PC-9 (cell line): ENCODE measurements at regions not wholly inside any gene's neighbourhood (a gene's known extent, or its start where the extent isn't known, plus 50 kb on each side); places are given as distances from the start of the nearest gene placed in this dataset.

Experiments used
- BruUV-seq: library from RNA; stranded (reverse); fragments of 400-500 nt; replicated peaks from 2 replicates; lab custom pipeline; 2021; lab: Mats Ljungman, UMichigan
- CTCF ChIA-PET: fragments of 300-600 bp; sonication (Branson Sonifier 250); formaldehyde crosslinking; loops from one replicate; lab custom pipeline; 2022; ENCODE audit warnings: antibody characterized with exemption; lab: Charles Lee
- POLR2A ChIA-PET: fragments of 300-600 bp; sonication (Branson Sonifier 250); formaldehyde crosslinking; loops from one replicate; lab custom pipeline; 2022; ENCODE audit warnings: antibody characterized with exemption; ENCODE audit not compliant: unreplicated experiment; lab: Charles Lee
- DNase-seq, 2 experiments: peaks; one replicate each; pipeline versions ENCODE4 v3.0.0 to v3.0.0-alpha.2; 2015 to 2022; ENCODE audit warnings: mixed read lengths in 1 of 2
- H2AFZ ChIP-seq: fragments of 200-600 bp; sonication (generic); 2 replicates; pipeline ENCODE4 v1.8.1; 2017; ENCODE audit warnings: antibody characterized with exemption
- H3F3A ChIP-seq: fragments of 200-600 bp; sonication (generic); 2 replicates; pipeline ENCODE4 v1.8.1; 2017; ENCODE audit warnings: antibody characterized with exemption, mild to moderate bottlenecking, low read depth; ENCODE audit not compliant: insufficient read depth
- H3K27ac ChIP-seq: fragments of 200-600 bp; sonication (generic); 2 replicates; pipeline ENCODE4 v1.6.1; 2016; ENCODE audit warnings: mixed run types
- H3K27me3 ChIP-seq: fragments of 200-600 bp; sonication (generic); 2 replicates; pipeline ENCODE4 v1.6.1; 2016; ENCODE audit warnings: low read depth, mixed run types; ENCODE audit not compliant: insufficient read depth
- H3K36me3 ChIP-seq: fragments of 200-600 bp; sonication (generic); 2 replicates; pipeline ENCODE4 v1.6.1; 2016; ENCODE audit warnings: low read depth, mixed run types
- H3K4me1 ChIP-seq: fragments of 200-600 bp; sonication (generic); replicated peaks from 2 replicates; pipeline ENCODE4 v1.6.1; 2016; ENCODE audit warnings: mixed run types; ENCODE audit not compliant: insufficient read depth
- H3K4me2 ChIP-seq: fragments of 200-600 bp; sonication (generic); 2 replicates; pipeline ENCODE4 v1.6.1; 2017; ENCODE audit warnings: mixed run types
- H3K4me3 ChIP-seq: fragments of 200-600 bp; sonication (generic); 2 replicates; pipeline ENCODE4 v1.6.1; 2016; ENCODE audit warnings: mixed run types
- H3K79me2 ChIP-seq: fragments of 200-600 bp; sonication (generic); 2 replicates; pipeline ENCODE4 v1.6.1; 2017; ENCODE audit warnings: low read depth, mixed run types
- H3K9me2 ChIP-seq: fragments of 200-600 bp; sonication (generic); 2 replicates; pipeline ENCODE4 v1.8.1; 2017; ENCODE audit warnings: mild to moderate bottlenecking; ENCODE audit not compliant: insufficient read depth
- H3K9me3 ChIP-seq: fragments of 200-600 bp; sonication (generic); 2 replicates; pipeline ENCODE4 v1.8.1; 2016; ENCODE audit warnings: low read depth; ENCODE audit not compliant: insufficient read depth
- H4K20me1 ChIP-seq: fragments of 200-600 bp; sonication (generic); 2 replicates; pipeline ENCODE4 v1.8.1; 2017; ENCODE audit not compliant: insufficient read depth
- EZH2 ChIP-seq: fragments of 200-600 bp; sonication (generic); IDR thresholded peaks from 2 replicates; pipeline ENCODE4 v1.8.0; 2017; ENCODE audit warnings: antibody characterized with exemption, low read depth
- intact Hi-C: fragments of 100-400 bp; cut with micrococcal nuclease; formaldehyde crosslinking; loops from one replicate; pipeline ENCODE4 v1.10.0; 2022; ENCODE audit not compliant: unreplicated experiment
- TF ChIP-seq, protein P1 (sequence below): fragments of 200-600 bp; sonication (generic); conservative IDR thresholded peaks from 2 replicates; pipeline ENCODE4 v1.6.1; 2017; ENCODE audit warnings: mixed run types, antibody characterized with exemption, mild to moderate bottlenecking, moderate library complexity

GRCh38 chr4:180870623-180871022 lies 1372.6 kb upstream of the TENM3 start:
- Histone ChIP-seq H4K20me1 (no peaks in the 10 kb centered on the region), H3K79me2 (no peaks in the 10 kb centered on the region), H3K4me3 (no peak overlapping the region), H3K36me3 (no peaks in the 10 kb centered on the region), H2AFZ (no peak overlapping the region), H3F3A (no peaks in the 10 kb centered on the region), H3K9me3 (no peaks in the 10 kb centered on the region), H3K27ac (no peak overlapping the region), H3K27me3 (no peaks in the 10 kb centered on the region), H3K4me2 (no peak overlapping the region), H3K9me2 (no peaks in the 10 kb centered on the region), H3K4me1 (no peaks in the 10 kb centered on the region)
- TF ChIP-seq, protein P1, sequence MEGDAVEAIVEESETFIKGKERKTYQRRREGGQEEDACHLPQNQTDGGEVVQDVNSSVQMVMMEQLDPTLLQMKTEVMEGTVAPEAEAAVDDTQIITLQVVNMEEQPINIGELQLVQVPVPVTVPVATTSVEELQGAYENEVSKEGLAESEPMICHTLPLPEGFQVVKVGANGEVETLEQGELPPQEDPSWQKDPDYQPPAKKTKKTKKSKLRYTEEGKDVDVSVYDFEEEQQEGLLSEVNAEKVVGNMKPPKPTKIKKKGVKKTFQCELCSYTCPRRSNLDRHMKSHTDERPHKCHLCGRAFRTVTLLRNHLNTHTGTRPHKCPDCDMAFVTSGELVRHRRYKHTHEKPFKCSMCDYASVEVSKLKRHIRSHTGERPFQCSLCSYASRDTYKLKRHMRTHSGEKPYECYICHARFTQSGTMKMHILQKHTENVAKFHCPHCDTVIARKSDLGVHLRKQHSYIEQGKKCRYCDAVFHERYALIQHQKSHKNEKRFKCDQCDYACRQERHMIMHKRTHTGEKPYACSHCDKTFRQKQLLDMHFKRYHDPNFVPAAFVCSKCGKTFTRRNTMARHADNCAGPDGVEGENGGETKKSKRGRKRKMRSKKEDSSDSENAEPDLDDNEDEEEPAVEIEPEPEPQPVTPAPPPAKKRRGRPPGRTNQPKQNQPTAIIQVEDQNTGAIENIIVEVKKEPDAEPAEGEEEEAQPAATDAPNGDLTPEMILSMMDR = no peak
- TF ChIP-seq EZH2 = no peak
- BruUV-seq = no TSS peak
- ChIA-PET CTCF (no interaction called here), POLR2A (no interaction called here)
- intact Hi-C loops = no loop called here
- DNase-seq = no peak

DNA sequence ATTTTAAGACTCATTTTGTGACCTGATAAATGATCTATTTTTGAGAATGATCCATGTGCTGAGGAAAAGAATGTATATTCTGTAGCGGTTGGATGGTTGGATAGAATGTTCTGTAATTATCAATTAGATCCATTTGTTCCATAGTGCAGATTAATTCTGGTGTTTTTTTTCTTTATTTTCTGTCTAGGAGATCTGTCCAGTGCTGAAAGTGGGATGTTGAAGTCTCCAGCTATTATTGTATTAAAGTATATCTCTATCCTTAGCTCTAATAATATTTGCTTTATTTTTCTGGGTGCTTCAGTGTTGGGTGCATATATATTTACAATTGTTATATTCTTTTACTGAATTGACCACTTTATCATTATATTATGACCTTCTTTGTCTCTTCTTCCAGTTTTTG lies 1344.9 kb upstream of the TENM3 start:
- Histone ChIP-seq H3K79me2 (no peaks in the 10 kb centered on the region), H3K9me2 (no peaks in the 10 kb centered on the region), H3K4me1 (no peaks in the 10 kb centered on the region), H3K4me2 (no peak overlapping the region), H3K36me3 (no peaks in the 10 kb centered on the region), H4K20me1 (no peaks in the 10 kb centered on the region), H3K27me3 (no peaks in the 10 kb centered on the region), H3K4me3 (no peak overlapping the region), H3F3A (no peaks in the 10 kb centered on the region), H2AFZ (no peak overlapping the region), H3K9me3 (no peaks in the 10 kb centered on the region), H3K27ac (no peak overlapping the region)
- DNase-seq = no peak
- CTCF ChIA-PET = no interaction called here
- POLR2A ChIA-PET = no interaction called here
- TF ChIP-seq, protein P1 = no peak
- no peak for TF ChIP-seq EZH2
- intact Hi-C loops = no loop called here
- no TSS peak for BruUV-seq

DNA sequence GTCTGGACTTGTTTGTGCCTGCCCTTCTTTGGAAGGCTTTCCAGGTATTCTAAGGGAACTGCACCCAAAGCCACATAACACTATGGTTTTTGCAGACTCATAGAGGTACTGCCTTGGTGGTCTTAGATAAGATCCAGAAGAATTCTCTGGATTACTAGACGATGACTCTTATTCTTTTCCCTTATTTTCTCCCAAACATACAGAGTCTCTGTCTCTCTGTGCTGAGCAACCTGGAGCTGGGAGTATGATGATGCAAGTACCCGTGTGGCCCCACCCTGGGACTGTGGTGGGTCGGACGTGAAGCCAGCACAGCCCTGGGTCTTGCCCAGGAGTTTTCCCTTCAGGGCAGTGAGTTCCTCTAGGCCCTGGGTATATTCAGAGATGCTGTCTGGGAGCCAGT lies 1342.4 kb upstream of the TENM3 start:
- Histone ChIP-seq H3K36me3 (no peaks in the 10 kb centered on the region), H3K27ac (no peak overlapping the region), H3K4me3 (no peak overlapping the region), H3F3A (no peaks in the 10 kb centered on the region), H4K20me1 (no peaks in the 10 kb centered on the region), H3K79me2 (no peaks in the 10 kb centered on the region), H3K9me2 (no peaks in the 10 kb centered on the region), H3K9me3 (no peaks in the 10 kb centered on the region), H3K4me1 (no peaks in the 10 kb centered on the region), H3K27me3 (no peaks in the 10 kb centered on the region), H2AFZ (no peak overlapping the region), H3K4me2 (no peak overlapping the region)
- BruUV-seq = no TSS peak
- no peak for DNase-seq
- intact Hi-C loops = no loop called here
- ChIA-PET CTCF (no interaction called here), POLR2A (no interaction called here)
- TF ChIP-seq, protein P1 = no peak
- no peak for TF ChIP-seq EZH2
